NCI-H446 treated with DMSO at 0.1 percent for 48 hours (cell line): ENCODE measurements at regions not wholly inside any gene's neighbourhood (a gene's known extent, or its start where the extent isn't known, plus 50 kb on each side); places are given as distances from the start of the nearest gene placed in this dataset.
"Not testable (repeated sequence)": the region's sequence is repeated elsewhere in the genome, so short reads cannot be mapped to it uniquely, and the experiment has no call there.

ENCODE experiments used
- DNase-seq: peaks from one replicate; lab custom pipeline; 2025; lab: John Stamatoyannopoulos, UW

DNA sequence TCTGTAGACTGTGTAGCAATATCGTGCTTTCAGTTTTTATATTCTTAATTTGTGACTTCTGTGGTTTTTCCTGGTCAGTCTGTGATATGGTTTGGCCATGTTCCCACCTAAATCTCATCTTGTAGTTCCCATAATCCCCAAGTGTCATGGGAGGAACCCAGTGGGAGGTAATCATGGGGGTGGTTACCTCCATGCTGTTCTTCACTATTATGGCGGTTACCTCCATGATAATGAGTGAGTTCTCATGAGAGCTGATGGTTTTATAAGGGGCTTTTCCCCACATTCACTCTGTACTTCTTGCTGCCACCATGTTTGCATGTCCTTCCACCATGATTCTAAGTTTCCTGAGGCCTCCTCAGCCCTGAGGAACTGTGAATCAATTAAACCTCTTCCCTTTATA lies 169.8 kb downstream of the LEPR start:
- no peak for DNase-seq

DNA sequence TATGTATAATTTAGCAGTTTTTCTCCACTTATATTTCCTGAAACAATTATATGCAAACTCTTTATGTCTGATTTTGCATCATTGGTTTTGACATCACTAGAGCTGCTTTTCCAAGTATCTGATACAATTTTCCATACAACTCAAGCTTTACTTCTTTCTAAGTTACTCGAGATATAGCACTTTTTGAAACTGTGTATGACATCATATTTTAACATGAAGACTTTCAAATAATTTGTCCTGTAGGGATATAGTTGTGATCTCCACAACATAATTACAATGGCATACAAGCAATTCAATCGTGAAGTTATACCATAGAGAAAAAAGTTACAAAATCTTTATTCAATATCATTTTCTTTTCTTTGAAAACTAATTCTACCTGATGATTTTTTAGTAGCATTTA lies 173.0 kb downstream of the LEPR start:
- DNase-seq = no peak

DNA sequence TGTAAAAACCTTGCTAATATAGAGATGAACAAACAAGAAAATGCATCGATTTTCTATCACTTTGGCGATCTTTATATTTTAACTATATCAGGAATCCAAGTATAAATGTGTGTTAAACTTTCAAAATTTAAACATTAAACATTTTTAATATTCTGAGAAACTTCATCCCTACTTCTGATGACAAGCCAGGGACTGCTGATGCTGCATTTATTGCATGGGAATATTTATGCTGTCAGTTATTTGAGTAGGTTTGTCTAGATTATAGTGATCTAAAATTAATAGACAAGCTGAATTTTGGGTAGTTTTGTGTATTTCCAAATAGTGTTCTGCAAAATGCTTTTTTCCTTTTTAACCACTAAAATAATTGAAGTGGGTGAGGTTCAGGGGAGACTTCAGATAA lies 175.3 kb downstream of the LEPR start:
- no peak for DNase-seq

DNA sequence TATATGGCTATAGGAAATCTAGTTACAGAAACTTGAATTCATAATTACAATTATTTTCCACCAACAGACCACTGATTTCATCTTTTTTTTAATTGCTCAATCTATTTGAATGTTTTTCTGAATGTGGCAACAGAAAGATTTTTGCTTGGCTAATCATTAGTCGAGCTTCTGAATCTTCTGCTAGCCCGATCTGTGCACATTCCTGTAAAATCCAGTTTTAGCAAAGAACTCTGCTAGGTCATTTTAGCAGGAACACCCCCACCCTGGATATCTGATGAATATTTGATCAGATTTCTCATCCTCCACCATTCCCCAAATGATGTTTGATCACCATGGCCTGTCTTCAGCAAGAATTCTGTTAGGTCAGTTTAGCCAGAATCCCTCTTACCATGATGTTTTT lies 176.3 kb downstream of the LEPR start:
- no peak for DNase-seq

DNA sequence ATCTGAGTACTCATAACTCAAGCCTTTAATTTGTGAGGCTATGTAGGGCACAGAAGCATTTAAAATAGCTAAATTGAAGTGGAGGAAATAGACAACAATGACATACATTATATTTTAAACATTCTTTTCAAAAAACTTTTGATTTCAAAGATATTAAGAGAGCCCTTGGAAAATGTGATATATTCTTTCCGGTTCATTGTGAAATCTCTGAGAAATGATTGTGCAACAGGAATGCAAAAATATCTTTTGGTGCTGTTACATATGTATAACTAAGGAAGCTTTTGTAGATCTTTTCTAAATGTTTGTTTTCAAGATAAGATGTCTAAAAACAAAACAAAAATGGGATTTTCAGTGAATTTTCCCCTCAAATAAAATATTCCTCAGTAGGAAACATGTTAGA lies 185.2 kb downstream of the LEPR start:
- no peak for DNase-seq

DNA sequence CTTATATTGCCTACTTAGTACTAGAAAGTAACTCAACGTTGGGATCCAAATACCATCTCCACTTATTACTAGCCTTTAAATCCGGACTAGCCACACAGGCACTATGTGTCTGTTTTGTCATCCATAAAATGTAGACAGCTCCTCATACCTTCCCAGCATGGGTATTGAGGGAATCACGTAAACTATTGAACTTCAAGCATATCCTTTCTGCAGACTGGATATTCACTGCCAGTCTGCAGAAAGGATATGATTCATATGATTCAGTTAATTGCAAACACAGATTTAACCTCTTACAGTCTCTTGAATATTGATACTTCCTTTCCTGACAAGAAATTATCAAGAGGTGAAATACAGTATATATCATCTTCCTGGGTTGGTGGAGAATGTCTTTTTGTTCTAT lies 186.0 kb downstream of the LEPR start:
- no peak for DNase-seq

DNA sequence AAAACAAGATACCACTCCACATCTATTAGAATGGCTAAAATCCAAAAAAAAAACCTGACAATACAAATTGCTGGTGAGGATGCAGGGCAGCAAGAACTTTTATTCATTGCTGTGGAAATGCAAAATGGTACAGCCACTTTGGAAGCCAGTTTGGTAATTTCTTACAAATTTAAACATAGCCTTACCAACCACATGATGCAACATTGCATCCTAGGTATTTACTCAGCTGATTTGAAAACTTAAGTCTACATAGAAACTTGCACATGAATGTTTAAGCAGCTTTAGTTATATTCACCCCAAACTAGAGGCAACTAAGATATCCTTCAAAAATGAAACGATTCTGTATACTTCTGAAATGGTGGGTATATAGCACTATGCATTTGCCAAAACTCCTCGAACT lies 178.8 kb upstream of the PDE4B start:
- DNase-seq = no peak

DNA sequence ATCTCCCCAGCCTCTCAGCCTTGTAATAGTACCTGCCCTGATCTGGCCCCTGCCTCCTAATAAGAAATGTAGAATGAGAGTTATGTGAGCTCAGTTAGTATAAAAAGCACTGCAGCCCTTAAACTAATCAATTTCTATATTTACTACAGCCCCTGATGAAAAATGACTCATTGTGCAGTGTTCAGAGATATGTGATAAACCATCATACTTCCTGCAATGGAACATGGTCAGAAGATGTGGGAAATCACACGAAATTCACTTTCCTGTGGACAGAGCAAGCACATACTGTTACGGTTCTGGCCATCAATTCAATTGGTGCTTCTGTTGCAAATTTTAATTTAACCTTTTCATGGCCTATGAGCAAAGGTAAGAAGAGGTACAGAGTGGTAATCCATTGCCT lies 176.8 kb upstream of the PDE4B start:
- DNase-seq = no peak

DNA sequence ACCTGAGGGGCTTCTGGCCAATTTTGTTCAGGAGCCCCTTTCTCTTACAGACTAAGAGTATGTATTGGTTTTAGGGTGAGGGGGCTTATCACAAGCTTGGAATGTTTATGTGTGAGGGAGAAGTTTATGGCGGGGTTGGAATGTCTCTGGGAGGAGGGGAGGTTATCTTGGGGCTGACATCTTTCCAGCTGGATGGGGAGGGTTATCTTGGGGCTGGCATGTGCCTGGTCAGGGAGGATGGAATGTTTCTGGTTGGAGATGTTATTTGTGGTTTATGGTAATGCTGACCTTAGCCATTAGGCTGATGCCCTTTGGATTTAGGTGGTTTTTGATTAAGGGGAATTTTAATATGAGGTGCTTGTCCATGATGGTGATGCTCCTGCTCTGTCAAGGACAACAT lies 171.0 kb upstream of the PDE4B start:
- not testable (repeated sequence) for DNase-seq

DNA sequence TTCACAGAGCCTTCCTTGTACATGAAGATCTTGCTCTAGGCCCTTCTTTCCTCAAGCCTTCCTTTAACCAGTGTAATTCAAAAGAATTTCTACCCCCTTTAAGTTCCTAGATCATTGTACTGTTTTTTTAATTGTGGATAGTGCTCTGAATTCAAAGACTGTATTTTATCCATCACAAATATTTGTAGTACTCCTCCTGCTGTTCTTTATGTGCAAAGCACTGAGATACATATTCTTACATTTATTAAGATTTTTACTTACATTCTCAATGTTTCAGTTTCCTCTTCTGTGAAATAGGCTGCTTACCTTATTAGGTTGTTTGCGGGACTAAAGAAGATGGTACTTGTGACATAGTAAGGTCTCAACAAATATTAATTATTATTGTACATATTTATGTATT lies 168.8 kb upstream of the PDE4B start:
- no peak for DNase-seq

DNA sequence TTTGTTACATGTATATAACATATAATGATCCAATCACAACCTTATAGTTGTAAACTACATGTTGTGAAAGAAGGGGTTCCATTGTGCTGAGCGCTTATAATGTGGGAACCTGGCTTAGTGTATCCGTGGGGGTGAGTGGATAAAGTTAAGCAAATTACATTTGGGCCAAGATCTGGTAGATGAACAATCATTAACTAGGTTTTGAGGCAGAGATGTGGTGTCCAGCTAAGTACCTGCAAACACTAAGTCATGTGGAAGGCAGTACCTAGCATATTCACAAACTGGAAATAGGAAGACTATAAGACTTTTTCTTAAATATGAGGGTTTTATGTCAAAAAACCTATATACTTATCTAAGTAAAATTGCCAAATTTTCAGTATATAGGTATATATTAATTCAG lies 167.2 kb upstream of the PDE4B start:
- DNase-seq = no peak

DNA sequence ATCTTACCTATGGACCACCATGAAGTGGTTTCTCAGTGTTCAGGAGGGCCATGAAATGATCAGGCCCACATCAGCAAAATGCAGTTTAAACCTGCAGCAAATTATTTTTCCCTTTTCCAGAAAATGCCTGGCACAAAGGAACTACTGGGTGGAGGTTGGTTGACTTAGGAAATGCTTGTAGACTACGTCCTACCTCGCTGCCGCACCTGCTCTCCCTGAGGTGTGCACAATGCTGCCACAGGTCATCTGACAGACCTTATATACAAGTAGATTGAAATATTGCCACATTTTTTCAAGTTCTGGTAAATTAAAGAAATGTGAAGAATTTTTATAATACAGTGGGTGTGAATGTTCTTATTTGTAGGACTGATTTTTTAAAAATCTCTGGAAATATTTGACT lies 166.7 kb upstream of the PDE4B start:
- DNase-seq = no peak

DNA sequence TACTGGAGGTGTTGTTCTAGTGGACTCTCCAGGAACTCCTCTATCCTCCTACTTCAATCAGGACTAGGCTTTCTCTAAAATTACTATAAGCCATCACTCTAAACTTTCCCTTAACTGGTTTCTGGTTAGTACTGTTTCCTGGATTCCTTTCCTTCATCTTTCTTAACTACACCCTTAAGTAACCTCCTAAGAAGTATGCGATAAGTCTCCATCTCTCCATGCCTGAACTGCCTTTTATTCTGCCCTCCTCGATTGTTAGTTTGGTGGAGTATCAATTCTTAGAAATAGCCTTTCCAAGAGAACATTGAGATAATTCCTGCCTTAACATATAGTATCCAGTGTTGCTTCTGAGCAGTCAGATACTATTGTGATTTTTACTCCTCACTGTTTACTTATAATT lies 162.9 kb upstream of the PDE4B start:
- DNase-seq = no peak

DNA sequence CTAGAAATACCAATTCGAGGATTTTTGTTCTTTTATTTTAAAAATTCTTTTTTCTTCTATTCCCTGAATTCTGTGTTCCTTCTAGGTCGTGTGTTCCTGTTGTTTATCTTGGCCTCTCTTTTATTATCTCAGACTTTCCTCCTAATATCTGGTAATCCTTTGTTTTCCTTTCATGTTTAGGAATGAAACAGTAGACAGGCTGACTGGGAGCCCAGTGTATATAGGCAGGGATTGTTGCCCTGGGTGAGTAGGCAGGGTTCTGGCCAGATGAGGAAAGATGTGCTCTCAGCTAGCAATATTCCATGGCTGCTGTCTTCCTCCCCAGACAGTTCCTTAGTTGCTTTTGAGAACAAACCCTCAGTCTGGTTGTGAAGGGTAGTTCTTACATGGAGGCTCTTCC lies 161.8 kb upstream of the PDE4B start:
- no peak for DNase-seq

DNA sequence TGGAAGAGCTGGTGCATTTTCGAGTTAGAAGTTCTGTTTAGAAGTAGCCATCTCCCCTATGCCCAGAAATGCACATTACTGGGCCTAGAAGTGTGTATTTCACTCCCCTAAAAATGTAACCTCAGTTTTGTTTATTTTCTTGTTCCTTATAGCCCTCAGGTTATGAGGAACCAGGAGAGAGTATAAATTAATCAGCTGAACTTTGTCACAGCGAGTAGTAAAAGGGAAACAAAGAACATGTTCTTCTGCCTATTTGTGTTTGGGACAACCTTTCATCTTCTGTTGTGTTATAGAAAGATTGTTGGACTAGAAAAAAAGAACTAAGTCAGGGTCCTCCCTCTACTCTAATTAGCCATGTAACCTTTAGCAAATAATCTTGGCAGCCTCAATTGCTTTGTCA lies 160.5 kb upstream of the PDE4B start:
- DNase-seq = no peak

DNA sequence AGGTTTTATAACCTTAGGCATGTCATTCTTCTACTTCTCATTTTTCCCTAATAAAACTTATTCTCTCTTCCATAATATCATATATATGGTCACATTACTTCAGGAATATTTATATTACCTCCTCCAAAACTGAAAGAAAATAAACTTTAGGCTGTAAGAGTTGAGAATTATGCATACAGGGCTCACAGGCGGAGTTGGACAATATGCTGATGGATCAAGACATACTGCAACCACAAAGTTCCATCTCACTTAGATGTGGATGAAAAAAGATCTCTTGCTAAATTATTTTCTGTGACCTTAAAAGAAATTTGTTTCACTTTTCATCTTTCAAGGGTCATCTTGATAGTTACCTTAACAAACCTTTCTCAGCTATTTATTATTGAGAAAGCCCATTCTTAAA lies 152.6 kb upstream of the PDE4B start:
- no peak for DNase-seq

DNA sequence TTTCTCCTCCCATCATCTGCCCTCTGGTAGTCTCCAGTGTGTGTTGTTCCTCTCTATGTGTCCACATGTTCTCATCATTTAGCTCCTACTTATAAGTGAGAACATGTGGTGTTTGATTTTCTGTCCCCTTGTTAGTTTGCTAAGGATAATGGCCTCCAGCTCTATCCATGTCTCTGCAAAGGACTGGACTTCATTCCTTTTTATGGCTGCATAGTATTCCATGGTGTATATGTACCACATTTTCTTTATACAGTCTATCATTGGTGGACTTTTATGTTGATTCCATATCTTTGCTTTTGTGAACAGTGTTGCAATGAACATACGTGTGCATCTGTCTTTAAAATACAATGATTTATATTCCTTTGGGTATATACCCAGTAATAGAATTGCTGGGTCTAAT lies 143.5 kb upstream of the PDE4B start:
- not testable (repeated sequence) for DNase-seq

DNA sequence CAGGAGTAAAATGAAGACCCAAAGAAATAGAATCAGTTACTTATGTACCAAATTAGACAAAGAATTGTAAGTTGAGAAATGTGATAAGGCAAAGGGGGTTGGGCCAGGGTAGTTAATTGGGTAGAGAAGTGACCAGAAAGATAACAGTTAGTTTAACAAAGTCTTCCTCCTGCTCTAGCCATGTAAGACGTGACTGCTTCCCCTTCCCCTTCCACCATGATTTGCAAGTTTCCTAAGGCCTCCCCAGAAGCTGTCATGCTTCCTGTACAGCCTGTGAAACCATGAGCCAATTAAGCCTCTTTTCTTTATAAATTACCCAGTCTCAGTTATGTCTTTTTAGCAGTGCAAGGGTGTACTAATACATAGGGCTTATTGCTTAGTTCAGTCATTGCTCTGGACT lies 142.0 kb upstream of the PDE4B start:
- DNase-seq = no peak

DNA sequence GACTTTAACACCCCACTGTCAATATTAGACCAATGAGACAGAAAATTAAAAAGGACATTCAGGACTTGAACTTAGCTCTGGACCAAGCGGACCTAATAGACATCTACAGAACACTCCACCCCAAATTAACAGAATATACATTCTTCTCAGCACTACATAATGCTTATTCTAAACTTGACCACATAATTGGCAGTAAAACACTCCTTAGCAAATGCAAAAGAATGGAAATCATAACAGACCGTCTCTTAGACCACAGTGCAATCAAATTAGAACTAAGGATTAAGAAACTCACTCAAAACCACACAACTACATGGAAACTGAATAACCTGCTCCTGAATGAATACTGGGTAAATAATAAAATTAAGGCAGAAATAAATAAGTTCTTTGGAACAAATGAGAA lies 138.2 kb upstream of the PDE4B start:
- not testable (repeated sequence) for DNase-seq

DNA sequence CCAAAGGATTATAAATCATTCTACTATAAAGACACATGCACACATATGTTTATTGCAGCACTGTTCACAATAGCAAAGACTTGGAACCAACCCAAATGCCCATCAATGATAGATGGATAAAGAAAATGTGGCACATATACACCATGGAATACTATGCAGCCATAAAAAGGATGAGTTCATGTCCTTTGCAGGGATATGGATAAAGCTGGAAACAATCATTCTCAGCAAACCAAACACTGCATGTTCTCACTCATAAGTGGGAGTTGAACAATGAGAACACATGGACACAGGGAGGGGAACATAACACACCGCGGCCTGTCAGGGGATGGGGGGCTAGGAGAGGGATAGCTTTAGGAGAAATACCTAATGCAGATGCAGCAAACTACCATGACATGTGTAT lies 135.1 kb upstream of the PDE4B start:
- DNase-seq = not testable (repeated sequence)

DNA sequence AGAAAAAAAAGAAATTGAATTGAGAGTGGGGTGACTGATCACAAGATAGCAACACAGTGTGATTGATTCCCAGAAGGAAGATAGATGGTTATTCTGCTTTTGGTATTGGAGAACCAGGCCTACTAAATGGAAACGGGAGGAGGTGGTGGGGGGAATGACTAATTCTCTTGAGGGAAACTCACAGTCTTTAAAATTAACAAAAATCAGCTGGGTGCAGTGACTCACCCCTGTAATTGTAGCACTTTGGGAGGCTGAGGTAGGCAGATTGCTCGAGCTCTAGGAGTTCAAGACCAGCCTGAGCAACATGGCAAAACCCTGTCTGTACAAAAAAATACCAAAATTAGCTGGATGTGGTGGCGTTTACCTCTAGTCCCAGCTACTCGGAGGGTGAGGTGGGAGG lies 134.6 kb upstream of the PDE4B start:
- DNase-seq = no peak

DNA sequence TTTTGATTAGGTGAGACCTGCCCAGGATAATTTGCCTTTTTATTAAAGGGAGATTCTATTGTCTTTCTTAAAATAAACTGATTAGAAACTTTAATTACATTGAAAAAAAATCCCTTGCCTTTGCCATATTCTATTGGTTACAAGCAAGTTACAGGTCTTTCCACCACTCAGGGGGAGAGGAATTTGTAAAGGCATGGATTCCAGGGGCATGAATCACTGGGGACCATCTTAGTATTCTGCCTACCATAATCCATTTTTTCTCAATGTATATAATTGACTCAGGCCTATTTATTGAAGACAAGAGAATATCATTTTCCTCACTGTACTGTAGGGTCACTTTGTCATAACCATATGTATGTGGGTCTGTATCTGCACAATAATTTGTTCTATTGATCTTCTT lies 124.3 kb upstream of the PDE4B start:
- DNase-seq = no peak

DNA sequence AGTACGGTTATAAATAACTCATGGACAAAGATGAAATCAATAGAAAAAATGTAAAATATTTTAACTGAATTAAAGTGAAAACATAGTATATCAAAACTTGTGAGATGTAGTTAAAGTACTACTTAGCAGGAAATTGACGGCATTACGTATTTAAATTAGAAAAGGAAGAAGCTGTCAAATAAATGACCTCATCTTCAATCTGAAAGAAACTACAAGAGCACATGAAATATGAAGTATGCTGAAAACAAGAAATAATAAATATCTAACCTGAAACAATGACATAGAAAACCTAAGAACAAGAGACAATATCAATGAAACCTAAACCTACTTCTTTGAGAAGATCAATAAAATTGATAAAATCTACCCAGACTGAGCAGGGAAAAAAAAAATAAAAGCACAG lies 122.2 kb upstream of the PDE4B start:
- no peak for DNase-seq

DNA sequence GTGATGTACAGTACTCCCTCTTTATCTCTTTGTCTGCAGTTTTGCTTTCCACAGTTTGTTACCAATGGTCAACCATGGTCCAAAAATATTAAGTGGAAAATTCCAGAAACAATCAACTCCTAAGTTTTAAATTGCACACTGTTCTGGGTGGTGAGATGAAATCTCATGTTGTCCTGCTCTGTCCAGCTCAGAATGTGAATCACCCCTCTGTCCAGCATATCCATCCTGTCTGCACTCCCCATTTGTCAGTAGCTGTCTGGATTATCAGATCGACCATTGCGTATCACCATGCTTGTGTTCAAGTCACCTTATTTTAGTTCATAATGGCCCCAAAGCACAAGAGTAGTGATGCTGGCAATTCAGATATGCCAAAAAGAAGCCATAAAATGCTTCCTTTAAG lies 118.2 kb upstream of the PDE4B start:
- DNase-seq = no peak

DNA sequence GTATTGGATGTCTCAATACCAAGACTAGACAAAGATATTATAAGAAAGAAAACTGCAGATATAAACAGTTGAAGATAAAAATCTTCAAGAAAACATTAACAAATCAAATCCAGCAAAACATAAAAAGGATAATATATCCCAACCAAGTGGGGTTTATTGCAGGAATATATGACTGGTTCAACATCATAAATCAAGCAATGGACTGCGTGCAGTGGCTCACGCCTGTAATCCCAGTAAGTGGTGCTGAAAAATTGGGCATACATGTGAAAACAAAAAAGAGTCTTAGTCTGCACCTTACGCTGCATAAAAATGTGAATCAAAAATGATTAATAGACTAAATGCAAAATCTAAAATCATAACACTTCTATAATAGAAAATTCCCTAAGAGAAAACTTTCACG lies 112.9 kb upstream of the PDE4B start:
- no peak for DNase-seq
